ENCODE measurements at regions not wholly inside any gene's neighbourhood (a gene's known extent, or its start where the extent isn't known, plus 50 kb on each side); places are given as distances from the start of the nearest gene placed in this dataset.

DNA sequence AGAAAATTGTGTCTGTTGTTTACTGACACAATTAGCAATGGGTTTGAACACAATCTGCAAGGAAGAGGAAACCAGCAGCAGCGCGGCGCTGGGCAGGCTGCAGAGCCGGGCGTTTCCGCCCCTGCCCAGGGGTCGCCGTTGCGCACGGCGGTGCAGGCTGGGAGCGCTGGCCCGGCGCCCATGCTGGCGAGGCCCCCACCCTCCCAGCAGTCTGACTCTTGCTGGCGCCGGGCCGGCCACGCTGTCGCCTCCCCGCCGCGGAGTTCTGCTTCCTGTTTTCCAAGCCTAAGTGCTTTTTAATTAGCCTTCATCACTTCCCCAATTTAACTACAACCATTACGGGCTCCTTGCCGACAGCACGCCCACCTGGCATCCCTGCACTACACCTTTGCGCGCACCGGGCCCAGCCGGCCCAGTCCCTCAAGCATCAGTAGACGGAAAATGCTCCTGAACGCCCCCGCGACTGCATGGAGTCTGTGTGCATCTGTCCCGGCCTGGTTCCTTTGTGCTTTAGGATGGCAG is 212.1 kb downstream of the GXYLT1 start:
- ChIA-PET POLR2A (no interaction called here), CTCF (no interaction called here)
- DNase-seq (ENCODE audit: low read depth) = no peak
- TF ChIP-seq, protein P1, sequence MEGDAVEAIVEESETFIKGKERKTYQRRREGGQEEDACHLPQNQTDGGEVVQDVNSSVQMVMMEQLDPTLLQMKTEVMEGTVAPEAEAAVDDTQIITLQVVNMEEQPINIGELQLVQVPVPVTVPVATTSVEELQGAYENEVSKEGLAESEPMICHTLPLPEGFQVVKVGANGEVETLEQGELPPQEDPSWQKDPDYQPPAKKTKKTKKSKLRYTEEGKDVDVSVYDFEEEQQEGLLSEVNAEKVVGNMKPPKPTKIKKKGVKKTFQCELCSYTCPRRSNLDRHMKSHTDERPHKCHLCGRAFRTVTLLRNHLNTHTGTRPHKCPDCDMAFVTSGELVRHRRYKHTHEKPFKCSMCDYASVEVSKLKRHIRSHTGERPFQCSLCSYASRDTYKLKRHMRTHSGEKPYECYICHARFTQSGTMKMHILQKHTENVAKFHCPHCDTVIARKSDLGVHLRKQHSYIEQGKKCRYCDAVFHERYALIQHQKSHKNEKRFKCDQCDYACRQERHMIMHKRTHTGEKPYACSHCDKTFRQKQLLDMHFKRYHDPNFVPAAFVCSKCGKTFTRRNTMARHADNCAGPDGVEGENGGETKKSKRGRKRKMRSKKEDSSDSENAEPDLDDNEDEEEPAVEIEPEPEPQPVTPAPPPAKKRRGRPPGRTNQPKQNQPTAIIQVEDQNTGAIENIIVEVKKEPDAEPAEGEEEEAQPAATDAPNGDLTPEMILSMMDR (IDR thresholded peaks at IDR 0.05; ENCODE audit: insufficient read depth, low read depth, low read length) = no peak
- H3K4me3 ChIP-seq (ENCODE audit: low read depth, low read length) = peak overlapping the region; percentile 33
- no peaks in the 10 kb centered on the region for H3K27me3 ChIP-seq (ENCODE audit: control insufficient read depth, insufficient read depth, low read length)
- H3K36me3 ChIP-seq (ENCODE audit: control insufficient read depth, insufficient read depth, low read length) = no peaks in the 10 kb centered on the region

DNA sequence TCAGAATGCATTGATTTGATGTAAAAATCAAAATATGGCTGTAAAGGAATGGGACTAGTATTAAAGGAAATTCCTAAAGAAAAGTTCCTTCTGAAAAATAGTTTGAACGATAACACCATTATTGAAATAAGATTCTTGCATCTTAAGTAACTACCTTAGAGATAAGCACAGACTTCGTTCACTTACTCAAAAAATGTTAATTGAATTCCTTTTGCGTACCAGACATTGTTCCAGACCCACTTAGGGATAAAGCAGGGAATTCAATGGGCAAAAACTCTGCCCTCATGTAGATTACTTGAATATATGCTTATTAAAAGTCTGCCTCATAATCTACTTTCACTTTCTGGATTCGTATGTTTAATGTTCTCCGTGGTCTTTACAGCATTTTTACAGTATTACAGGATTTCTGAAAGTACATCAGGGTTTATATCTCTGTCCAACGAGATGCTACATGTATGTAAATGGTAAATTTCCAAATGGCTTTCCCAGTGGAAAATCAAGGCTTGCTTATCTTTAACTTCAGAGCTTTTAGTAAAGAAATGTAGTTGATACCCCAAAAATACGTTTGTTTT is 213.7 kb downstream of the GXYLT1 start:
- H3K4me3 ChIP-seq (ENCODE audit: low read depth, low read length) = no peak overlapping the region
- ChIA-PET CTCF (no interaction called here), POLR2A (no interaction called here)
- no peaks in the 10 kb centered on the region for H3K27me3 ChIP-seq (ENCODE audit: control insufficient read depth, insufficient read depth, low read length)
- TF ChIP-seq, protein P1 (IDR thresholded peaks at IDR 0.05; ENCODE audit: insufficient read depth, low read depth, low read length) = no peak
- DNase-seq (ENCODE audit: low read depth) = no peak
- H3K36me3 ChIP-seq (ENCODE audit: control insufficient read depth, insufficient read depth, low read length) = no peaks in the 10 kb centered on the region

DNA sequence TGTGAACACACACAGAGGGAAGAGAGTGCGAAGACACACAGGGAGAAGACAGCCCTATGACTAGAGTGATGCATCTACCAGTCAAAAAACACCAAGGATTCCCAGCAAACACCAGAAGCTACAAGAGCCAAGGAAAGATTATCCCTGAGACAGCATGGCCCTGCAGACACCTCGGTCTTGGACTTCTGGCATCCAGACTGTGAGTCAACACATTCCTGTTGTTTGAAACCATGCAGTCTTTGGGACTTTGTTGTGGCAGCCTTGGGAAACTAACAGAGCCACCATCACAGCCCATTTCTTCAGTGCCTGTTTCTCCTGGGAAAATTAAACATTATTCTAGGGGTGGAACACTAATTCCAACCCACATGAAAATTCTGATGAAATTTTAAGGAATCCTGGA is 220.6 kb downstream of the GXYLT1 start:
- TF ChIP-seq, protein P1 (IDR thresholded peaks at IDR 0.05; ENCODE audit: insufficient read depth, low read depth, low read length) = no peak
- CTCF ChIA-PET = no interaction called here
- POLR2A ChIA-PET = no interaction called here
- no peak for DNase-seq (ENCODE audit: low read depth)
- H3K36me3 ChIP-seq (ENCODE audit: control insufficient read depth, insufficient read depth, low read length) = no peaks in the 10 kb centered on the region
- no peak overlapping the region for H3K4me3 ChIP-seq (ENCODE audit: low read depth, low read length)
- no peaks in the 10 kb centered on the region for H3K27me3 ChIP-seq (ENCODE audit: control insufficient read depth, insufficient read depth, low read length)

DNA sequence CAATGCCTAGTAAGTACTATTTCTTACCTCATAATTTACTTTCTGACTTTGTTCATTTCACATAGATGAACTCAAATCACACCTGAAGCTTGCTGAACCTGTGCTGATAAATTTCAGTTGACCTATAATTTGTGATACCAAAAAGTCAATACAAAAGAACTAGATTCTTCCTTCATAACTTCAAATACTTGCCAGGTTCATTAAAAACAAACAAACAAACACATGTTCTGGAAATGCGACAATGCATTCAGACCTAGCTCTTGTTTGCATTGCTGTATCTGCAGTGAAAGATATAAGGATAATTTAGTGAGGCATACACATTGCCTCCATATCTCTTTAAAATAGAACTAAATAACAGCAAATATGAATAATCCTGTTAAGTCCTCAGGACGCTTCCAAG is 221.3 kb downstream of the GXYLT1 start:
- H3K36me3 ChIP-seq (ENCODE audit: control insufficient read depth, insufficient read depth, low read length) = no peaks in the 10 kb centered on the region
- no peak for DNase-seq (ENCODE audit: low read depth)
- TF ChIP-seq, protein P1 (IDR thresholded peaks at IDR 0.05; ENCODE audit: insufficient read depth, low read depth, low read length) = no peak
- H3K4me3 ChIP-seq (ENCODE audit: low read depth, low read length) = no peak overlapping the region
- ChIA-PET POLR2A (no interaction called here), CTCF (no interaction called here)
- no peaks in the 10 kb centered on the region for H3K27me3 ChIP-seq (ENCODE audit: control insufficient read depth, insufficient read depth, low read length)

DNA sequence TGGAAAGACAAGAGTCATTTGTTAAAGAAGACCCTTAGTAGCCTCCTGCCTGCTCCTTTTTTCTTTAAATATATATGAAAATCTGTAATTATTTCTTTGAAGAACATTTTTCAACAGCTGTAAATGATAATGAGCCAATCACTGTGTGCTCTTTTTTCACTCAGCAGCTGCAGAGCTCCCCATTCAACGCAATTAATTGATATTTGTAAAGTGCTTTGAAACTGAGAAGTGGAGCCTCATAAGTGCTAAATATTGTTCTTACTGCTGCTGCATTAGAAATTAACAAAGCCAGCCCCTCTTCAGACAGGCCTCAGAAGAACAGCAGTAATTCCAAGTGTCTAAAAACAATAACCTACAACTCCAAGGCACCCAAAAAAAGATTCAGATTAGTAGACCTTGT is 224.3 kb downstream of the GXYLT1 start:
- Histone ChIP-seq H3K4me3 (ENCODE audit: low read depth, low read length) (no peak overlapping the region), H3K36me3 (ENCODE audit: control insufficient read depth, insufficient read depth, low read length) (no peaks in the 10 kb centered on the region), H3K27me3 (ENCODE audit: control insufficient read depth, insufficient read depth, low read length) (no peaks in the 10 kb centered on the region)
- ChIA-PET POLR2A (no interaction called here), CTCF (interaction anchor here (1.1 kb wide), 1 partner anchor 105 kb away, joined by 3 read pairs; no protein-coding TSS in a partner anchor)
- no peak for DNase-seq (ENCODE audit: low read depth)
- TF ChIP-seq, protein P1 (IDR thresholded peaks at IDR 0.05; ENCODE audit: insufficient read depth, low read depth, low read length) = no peak
